Stimulated activated CD8-positive, alpha-beta memory T cell treated with anti-CD3 and anti-CD28 coated beads, Interleukin-15, amount 100 ng/mL, for 1 hour (primary cell): ENCODE measurements at regions not wholly inside any gene's neighbourhood (a gene's known extent, or its start where the extent isn't known, plus 50 kb on each side); places are given as distances from the start of the nearest gene placed in this dataset.
"Not testable (repeated sequence)": the region's sequence is repeated elsewhere in the genome, so short reads cannot be mapped to it uniquely, and the experiment has no call there.

Experiments
- DNase-seq: peaks from one replicate; pipeline ENCODE4 v3.0.0-alpha.2; 2020; ENCODE audit warnings: low read depth

DNA sequence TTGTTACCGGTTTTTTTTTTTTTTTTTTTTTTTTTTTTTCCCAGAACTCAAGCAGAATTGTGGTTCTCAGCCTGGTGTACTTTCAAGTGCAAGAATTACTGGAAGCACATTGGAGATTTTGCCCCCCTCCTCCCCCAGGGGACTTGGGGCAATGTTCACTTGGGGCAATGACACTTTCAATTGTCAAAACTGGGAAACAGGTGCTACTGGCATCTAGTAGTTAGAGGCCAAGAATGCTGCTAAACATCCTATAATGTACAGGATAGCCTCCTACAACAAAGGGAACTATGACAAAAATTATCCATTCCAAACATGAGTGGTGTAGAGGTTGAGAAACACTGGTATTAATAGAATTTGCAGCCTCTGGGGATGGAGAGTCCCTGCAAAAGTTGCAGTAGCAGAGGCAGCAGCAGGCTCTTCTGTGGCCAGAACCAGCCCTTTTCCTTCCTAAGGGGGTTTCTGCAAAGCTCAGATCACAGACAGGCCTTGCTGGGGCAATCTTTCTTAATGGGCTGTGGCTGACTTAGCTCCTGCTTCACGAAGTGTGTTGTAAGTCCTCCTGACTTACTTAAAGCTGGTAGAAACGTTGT lies 144.3 kb upstream of the MRPS22 start:
- no peak for DNase-seq

DNA sequence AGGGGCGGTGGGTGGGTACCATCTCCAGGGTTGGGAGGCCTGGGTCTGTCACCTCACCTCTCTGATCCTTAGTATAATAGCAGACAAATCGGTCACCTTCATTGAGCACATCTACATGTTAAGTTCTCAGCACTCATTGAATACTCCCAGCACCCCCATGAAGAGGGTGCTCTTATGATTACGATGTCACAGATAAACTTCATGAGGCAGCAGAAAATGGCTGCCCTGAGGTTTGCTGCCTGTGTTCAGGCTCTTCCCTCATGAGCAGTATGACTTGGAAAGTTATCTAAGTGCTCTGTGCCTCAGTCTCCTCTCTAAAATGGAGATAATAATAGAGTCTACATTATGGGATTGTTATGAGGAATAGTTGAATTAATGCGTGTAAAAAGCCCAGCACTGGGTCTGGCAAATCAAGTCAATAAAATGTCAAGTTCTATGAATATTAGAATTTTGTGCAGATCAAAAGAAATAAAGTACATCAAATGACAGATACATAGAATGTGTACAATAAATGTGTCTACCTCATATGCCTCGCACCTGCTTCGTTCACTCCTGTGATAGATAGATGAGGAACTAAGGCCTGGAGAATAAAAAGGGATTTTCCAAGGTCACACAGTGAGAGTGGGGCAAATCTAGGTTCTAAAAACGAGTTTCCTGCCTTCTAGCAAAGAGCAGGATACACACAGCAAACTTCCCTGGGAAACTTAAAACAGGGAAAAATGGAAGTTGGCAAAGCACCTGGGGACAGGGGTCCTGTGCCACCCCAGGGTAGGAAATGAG lies 142.2 kb upstream of the MRPS22 start:
- no peak for DNase-seq

DNA sequence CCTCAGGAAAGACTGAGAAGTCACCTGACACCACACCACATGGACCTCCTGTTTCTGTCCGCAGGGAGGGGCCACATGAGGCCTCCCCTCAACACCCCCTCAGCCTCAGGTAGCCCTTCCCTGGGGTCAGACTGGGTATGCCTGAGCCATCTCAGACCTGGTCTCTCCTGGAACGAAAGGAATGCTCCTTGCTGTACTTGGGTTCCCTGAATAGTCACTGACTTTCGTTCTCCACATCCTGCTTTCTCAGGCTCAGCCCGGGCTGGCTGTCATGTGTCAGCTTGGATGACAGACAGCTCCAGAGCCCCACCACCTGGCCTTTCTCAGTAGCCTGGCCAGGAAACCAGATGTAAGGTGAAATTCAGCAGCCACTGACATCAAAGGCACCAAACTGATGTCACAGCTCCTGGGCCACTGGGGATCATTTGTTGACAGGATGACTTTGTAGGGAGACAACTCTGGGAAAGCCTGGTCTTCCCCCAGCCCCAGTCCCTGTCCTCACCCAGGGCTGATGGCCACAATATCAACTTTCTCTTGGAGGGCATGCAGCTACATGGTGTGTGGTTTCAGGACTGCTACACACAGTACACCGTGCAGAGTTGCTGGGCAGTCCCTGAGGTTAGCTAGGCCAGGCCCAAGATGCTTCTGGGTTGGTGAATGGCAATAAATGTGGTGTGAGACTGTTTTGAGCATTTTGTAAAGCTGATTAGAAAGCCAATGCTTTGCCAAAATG lies 141.4 kb upstream of the MRPS22 start:
- DNase-seq = no peak

DNA sequence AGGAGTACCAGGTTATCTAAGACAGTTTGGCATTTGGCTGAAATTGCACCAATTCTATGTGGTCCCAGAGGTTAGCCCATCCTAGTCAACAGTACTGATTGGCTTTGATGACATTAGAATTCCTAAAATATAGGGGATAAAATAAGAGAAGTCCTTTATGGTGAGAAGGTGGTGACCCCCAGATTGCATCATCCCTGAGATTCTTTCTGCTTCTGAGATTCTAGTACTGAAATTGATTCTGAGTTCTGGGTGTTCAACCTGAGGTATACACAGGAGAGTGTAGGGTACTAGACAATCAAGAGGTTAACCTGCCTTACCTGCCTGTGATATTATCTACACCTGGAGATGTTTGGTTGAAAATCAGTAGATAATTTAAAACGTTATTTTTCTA lies 140.9 kb upstream of the MRPS22 start:
- DNase-seq = no peak

DNA sequence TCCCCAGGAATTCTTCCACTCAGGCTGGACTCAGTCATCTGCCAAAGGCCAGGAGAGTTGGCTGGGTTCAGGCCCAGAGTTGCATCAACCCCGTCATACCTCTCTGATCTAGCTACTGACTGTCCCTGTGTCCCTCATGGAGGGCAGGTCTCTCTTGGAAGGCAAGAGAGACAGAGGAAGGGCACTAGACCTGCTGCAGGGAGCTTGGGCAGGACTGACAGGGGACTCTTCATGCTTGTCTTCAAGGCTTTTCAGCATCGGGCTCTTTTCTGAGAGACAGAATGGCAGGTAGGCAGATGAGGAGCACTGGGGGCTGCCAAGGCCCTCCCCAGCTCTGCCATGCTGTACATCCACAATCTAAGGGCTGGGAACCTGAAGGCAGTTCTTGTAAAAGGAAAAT lies 140.1 kb upstream of the MRPS22 start:
- no peak for DNase-seq

DNA sequence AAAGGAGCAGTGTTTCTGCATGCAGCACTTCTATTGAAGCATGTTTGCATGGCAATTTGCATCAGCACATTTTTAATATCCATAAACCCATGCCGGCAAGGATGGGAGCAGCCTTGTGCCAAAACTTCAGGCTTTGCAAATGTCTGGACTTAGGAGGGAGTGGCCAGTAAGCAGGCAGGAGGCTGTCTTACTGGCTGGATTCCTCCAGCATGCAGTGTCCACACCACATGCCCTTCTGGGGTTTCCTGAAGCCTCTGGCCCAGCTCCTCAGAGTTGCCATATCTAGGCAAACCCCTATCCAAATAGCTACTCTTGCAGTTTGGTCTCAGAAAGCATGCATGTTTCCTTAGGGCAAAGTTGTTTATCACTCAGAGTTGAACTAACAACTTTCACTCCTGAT lies 139.1 kb upstream of the MRPS22 start:
- DNase-seq = no peak

DNA sequence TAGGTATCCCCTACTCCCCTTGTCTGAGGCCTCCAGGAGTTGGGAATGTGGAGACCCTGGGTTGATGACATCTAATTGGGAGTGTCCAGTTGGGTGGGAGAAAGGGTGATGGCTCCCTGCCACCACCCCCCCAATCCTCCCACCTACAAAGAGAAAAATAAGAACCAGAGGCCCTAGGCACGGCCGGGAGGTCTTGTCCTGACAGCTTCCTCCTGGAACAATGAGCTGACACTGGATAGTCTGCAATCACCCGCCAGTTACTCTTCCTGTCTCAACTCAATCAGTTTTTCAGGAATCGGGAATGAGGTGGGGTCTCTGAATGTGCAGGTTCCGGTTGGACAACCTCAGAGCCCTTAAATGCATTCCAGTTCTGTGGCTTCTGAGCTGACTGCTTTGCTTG lies 129.9 kb upstream of the MRPS22 start:
- DNase-seq = no peak

DNA sequence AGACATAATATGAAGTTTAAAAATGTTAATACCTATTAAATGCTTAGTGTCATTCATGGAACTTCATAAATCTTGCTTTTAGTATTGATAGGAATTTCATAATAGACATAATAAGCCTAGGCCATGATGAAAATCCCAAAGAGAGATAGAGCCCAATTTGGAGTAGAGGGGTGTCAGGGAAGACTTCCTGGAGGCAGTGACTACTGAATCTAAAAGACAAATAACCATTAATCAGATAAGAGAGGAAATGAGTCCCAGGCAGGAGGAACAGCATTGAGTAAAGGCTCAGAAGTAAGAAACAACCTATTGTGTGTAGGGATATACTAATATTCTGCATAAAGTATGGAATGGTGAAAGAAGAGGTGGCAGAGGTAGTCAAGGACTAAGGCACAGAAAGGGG lies 126.9 kb upstream of the MRPS22 start:
- DNase-seq = no peak

DNA sequence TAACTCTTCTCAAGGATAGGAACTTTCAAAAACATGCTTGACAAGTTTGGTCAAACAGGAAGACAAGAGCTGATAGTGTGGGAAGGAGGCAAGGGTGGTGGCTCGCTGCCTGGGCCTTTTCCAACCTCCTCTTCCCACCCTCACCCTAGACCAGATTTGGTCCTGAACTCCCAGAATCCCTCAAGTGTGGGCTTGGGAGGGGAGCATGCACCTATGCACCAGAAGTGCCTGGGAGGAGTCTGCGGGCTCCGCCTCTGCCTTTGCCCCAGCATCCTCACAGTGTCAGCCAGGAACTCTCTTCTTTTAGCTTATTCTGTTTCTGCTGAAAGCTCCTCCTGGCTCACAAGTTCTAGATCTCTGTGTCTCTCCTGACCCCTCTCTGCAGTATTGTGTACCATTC lies 126.2 kb upstream of the MRPS22 start:
- no peak for DNase-seq

DNA sequence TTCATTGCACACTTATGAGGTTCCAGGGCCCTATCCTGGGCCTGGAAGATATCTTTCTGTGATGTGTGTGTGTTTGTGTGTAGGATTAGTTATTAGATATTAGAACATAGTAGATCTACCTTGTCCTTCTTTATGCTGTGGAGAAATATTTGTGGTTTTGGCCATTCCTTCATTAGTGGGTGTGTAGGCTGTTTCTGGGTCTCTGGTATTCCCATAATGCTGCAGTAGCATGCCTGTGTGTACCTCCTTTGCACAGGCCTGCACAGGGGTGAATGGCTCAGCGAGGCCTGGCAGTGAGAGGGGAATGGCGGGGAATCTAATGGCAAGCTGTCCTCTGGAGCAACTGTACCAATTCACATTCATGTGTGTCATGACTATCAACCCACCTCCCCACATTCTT lies 125.8 kb upstream of the MRPS22 start:
- DNase-seq = no peak

DNA sequence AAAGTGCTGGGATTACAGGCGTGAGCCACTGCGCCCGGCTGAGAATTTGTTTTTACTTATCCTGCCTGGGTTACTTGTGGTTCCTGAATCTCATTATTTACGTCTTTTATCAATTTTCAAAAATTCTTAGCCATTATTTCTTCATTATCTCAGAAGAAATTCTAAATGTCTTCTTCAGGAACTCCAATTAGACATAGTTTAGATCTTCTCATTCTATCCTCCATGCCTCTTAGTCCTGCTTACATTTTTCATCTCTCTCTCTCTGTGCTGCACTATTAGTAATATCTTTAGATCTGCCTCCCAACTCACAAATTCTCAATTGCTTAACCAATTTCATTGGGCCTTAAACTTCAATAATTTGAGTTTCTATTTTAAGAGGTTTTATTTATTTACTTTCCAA lies 124.4 kb upstream of the MRPS22 start:
- DNase-seq = no peak

DNA sequence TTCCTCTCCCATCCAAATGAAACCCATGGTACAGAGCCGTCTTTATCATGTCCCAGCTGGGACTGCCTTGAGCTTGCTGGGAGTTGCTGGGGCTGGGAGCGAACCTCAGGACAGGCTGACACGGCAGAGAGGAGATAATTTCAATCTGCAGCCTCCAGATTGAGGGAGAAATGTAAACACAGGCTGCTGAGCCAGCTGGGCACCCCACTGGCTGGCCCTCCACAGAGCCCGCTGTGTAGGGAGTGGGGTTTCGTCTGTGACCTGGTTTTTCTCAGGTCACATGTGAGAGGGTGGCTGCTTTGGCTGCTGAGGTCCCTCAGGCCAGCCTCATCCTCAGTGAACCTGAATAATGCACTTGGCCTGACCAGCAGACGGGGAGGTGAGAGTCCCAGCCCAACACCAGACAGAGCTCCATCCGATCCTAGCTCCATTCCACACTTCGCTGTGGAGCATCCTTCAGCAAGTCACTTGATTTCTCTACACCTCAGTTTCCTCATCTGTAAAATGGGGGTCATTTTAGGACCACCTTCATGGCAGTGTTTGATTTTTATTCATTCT lies 121.6 kb upstream of the MRPS22 start:
- no peak for DNase-seq

DNA sequence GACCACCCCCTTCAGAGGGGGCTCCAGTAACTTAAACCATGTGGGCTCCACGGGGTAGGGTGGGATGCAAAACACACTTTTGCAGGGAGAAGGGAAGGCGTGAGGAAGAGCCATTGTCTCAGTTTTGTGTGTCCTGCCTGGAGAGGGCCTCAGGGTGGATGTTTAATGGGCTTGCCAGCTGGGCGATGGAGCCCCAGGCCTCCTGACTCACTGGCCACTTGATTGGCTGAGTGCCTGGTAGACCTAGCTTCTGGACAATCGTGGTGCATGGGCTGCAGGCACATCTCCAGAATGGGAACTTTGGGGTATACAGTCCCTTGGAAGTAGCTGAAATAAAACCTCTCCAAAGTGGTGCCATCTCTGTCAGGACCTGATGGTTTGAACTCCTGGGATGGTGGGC lies 118.3 kb upstream of the MRPS22 start:
- no peak for DNase-seq

DNA sequence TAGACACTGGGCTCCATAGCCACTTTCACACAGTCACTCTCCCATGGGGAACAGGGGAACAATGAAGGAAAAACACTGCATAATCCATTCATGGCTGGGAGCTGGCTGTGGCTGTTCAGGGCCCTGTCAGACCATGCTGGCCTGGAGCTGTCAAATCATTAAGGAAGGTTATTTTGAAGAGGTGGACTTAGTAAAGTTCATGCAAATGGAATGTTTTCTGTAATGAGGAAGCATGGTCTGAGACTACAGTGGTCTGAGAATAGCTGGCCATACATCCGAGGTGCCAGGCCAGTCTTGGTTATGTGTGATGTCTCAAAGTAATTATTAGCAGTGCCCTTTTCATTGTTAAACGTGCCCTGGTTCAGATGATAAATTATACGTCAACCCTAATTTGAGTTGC lies 117.1 kb upstream of the MRPS22 start:
- DNase-seq = no peak

DNA sequence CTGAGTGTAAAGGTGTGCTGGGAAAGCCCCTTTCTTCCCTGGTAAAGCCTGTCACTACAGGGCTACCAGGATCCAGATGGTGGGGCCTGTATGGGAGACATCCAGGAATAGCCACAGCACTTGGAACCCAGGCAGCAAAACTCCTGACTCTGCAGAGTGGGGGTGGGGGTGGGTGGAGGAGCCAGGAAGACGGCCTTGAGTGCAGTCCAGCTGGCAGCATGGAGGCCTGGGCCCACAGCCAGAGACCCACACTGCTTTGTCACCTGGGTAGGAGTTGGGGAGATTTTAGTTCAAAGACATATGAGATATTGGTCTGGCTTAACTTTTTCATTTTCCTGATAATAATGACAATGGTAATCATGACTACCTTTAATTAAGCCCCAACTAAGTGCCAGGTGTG lies 116.7 kb upstream of the MRPS22 start:
- DNase-seq = no peak

DNA sequence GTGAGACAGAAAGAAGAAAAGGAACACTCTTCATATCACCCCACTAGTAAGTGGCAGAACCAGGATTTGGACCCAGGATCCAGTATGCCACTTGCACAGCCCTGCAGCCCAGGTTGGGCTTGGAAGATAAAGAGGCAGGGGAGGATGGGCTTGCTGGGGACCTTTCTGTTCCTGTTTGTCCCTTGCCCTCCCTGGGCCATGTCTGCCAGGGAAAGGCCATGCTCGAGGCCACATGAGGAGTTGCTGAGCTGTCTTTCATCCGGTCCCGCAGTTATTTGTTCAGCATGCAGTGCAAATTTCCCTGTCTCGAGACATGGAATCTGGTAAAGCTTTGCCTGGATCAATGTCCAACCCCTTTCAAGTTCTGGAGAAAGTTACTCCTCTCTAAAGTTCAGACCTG lies 116.0 kb upstream of the MRPS22 start:
- no peak for DNase-seq

DNA sequence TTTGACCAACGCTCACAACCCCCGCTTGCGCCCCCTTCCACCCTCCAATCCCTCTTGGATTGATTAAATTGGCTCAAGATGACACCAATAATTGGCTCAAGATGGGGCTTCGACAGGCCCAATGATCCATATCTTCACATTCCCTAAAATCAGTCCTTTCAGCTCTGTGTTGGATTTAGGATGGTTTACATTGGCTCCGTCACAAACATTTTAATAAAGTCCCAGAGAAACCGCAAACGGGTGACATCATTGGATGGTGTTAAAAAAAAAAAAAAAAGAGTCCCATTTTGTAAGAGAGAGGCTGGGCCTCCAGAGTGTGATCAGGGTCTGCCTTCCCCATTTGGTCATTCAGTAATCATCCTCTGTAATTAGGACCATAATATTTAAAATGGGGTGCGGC lies 113.4 kb upstream of the MRPS22 start:
- DNase-seq = no peak

DNA sequence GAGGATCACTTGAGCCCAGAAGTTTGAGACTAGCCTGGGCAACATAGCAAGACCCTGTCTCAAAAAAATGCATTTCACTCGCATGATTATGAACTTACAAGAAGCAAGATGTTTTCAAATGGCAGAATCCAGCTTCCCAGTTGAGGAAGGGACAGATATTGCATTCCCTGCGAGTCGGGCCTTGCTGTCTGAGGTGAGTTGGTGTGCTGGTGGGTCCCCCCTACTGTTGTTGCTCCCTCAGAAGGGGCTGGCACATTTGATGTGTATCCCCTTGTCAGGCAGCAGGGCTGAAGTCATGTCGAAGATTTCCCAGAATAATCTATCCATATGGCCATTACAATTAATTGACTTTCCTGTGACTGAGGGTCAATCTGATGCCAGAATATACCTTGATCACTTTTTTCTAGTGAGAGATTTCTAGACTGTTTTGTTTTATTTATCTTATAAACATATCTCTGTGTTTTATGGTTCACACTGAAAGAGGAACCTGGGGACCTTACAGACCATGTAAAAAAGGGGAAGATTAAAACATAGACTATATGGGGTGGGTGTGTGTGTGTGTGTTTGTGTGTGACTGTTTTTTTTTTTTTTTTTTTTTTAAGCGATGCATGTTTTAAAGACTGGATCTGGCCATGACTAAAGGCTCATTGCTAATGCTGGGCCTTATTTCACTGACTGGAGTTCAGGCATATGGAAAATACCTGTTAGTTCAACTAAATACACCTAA lies 112.1 kb upstream of the MRPS22 start:
- no peak for DNase-seq

DNA sequence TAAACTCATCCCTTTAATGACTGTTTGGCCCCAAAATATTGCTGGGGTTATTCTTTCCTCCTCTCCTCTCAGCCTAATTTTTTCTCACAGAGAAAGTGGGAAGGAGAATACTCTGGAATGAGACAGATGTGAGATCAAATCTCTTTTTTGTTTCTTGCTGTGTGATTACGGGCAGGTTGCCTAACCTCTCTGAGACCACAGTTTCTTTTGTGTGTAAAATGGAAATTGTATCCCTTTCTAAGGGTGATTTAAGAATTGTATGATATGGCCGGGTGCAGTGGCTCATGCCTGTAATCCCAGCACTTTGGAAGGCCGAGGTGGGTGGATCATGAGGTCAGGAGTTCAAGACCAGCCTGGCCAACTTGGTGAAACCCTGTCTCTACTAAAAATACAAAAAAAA lies 111.5 kb upstream of the MRPS22 start:
- DNase-seq = not testable (repeated sequence)

DNA sequence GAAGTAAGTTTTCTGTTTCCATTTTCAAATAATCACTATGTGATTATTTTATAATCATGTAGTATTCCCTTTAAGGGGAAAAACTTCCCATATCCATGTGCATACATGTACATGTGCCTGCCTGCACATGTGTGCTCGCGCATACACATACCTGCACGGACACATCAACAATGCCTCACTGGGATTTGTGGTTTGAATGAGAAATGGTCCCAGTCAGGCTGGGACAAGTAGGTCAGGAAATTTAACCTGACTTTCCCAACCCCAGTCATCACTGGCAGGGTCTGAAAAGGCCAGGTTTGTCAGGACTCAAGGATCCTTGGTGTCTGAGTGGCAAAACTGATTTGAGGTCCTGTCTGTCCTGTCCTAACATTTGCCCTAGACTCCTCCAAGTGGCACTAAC lies 109.3 kb upstream of the MRPS22 start:
- no peak for DNase-seq

DNA sequence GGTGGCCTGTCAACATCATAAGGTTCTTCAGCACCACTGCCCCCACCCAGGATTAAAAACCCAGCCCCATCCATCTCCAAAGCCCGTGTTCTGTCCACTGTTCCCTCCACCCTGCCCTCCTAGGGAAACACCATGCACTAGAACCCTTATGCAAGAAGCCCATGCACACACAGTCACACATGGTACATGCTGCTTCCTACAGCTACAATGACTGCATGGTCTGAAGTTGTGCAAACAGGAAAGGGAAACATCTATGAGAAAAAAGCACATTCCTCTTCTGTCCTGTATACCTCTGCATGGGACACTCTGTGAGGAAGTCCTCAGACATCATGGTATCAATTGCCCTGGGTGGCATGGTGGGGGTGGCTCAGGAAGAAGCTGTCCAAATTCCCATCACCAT lies 108.6 kb upstream of the MRPS22 start:
- DNase-seq = no peak

DNA sequence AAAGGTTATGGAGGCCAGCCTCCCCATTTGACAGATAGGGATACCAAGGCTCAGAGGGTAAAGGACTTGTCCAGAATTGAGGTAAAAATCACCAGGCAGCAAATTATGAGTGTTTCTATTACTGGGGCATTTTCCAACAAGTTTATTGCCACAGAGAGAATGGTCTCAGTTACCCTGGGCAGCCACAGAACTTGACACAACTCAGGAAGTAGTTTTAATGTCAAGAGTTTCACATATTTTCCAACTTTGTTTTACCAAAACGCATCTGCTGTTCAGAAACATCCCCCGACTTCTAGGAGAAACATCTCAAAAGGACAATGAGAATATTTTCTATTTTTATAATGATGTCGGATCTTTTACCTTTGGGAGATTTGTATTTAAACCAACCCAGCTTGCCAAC lies 107.5 kb upstream of the MRPS22 start:
- no peak for DNase-seq
